ENCODE measurements at regions not wholly inside any gene's neighbourhood (a gene's known extent, or its start where the extent isn't known, plus 50 kb on each side); places are given as distances from the start of the nearest gene placed in this dataset.

GRCh38 chr12:20101046-20101445, 267.3 kb upstream of the PDE3A start (continued):
- TF ChIP-seq POLR2B (IDR thresholded peaks at IDR 0.05; ENCODE audit: low read depth, partially characterized antibody) (no peak), ZNF584 (CRISPR knock-in tag; IDR thresholded peaks at IDR 0.05; ENCODE audit: low read depth) (no peak), FOXK1 (CRISPR knock-in tag; IDR thresholded peaks at IDR 0.05; ENCODE audit: borderline replicate concordance) (no peak), RBM22 (IDR thresholded peaks at IDR 0.05; ENCODE audit: low read depth, low read length, poor library complexity, severe bottlenecking) (no peak), RBM17 (IDR thresholded peaks at IDR 0.05; ENCODE audit: borderline replicate concordance, low read depth, low read length) (no peak)
- TF ChIP-seq, protein P1, sequence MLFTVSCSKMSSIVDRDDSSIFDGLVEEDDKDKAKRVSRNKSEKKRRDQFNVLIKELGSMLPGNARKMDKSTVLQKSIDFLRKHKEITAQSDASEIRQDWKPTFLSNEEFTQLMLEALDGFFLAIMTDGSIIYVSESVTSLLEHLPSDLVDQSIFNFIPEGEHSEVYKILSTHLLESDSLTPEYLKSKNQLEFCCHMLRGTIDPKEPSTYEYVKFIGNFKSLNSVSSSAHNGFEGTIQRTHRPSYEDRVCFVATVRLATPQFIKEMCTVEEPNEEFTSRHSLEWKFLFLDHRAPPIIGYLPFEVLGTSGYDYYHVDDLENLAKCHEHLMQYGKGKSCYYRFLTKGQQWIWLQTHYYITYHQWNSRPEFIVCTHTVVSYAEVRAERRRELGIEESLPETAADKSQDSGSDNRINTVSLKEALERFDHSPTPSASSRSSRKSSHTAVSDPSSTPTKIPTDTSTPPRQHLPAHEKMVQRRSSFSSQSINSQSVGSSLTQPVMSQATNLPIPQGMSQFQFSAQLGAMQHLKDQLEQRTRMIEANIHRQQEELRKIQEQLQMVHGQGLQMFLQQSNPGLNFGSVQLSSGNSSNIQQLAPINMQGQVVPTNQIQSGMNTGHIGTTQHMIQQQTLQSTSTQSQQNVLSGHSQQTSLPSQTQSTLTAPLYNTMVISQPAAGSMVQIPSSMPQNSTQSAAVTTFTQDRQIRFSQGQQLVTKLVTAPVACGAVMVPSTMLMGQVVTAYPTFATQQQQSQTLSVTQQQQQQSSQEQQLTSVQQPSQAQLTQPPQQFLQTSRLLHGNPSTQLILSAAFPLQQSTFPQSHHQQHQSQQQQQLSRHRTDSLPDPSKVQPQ (CRISPR knock-in tag; IDR thresholded peaks at IDR 0.05; ENCODE audit: borderline replicate concordance), result no peak

- Histone ChIP-seq H3K79me2 (ENCODE audit: control insufficient read depth, insufficient read depth, low read length) (no peaks in the 10 kb centered on the region), H4K20me1 (replicated peaks; ENCODE audit: control insufficient read depth, insufficient read depth, low read length) (no peaks in the 10 kb centered on the region), H3K9me1 (ENCODE audit: control insufficient read depth, insufficient read depth, low read length) (no peaks in the 10 kb centered on the region), H3K27ac (ENCODE audit: extremely low read depth, low read depth, low read length) (no peak overlapping the region), H3K4me1 (replicated peaks in 1 of 2; ENCODE audit: control insufficient read depth in 2 of 2, insufficient read depth in 2 of 2, low read length in 2 of 2) (no peaks in the 10 kb centered on the region), H3K9ac (ENCODE audit: insufficient read depth in 1 of 2, low read depth in 2 of 2, low read length in 2 of 2) (no peak overlapping the region), H3K9me3 (replicated peaks; ENCODE audit: control insufficient read depth, insufficient read depth, low read depth, low read length) (no peaks in the 10 kb centered on the region), H3K36me3 (ENCODE audit: control insufficient read depth, insufficient read depth, low read length) (no peaks in the 10 kb centered on the region), H2AFZ (ENCODE audit: low read depth, low read length) (no peak overlapping the region), H3K4me2 (ENCODE audit: insufficient read depth, low read length) (no peak overlapping the region), H3K4me3 (no peak overlapping the region), H3K27me3 (ENCODE audit: control insufficient read depth in 2 of 2, insufficient read depth in 2 of 2, low read length in 2 of 2) (no peaks in the 10 kb centered on the region)
- intact Hi-C loops (cut with micrococcal nuclease) (no loop called here), in situ Hi-C loops (cut with MboI) (no loop called here)
- DNase-seq (ENCODE audit: extremely low read depth in 1 of 4, low spot score in 3 of 4) (no peak), ATAC-seq (no peak), FAIRE-seq (no peak)
- CTCF ChIA-PET (ENCODE audit: low intra/inter-chr PET ratio), result no interaction called here
- POLR2A ChIA-PET, result no interaction called here
- BruUV-seq (replicated peaks), result no TSS peak
- TF ChIP-seq DMBX1 (CRISPR knock-in tag; IDR thresholded peaks at IDR 0.05; ENCODE audit: borderline replicate concordance), result no peak
Observed at GRCh38 chr12:20105943-20106342, 262.4 kb upstream of the PDE3A start.

All from K562 (cell line).